ENCODE measurements at regions not wholly inside any gene's neighbourhood (a gene's known extent, or its start where the extent isn't known, plus 50 kb on each side); places are given as distances from the start of the nearest gene placed in this dataset.

- TF ChIP-seq MYC (IDR thresholded peaks at IDR 0.05; ENCODE audit: borderline replicate concordance, low read length) (no peak), SMC3 (IDR thresholded peaks at IDR 0.05) (no peak), CTCF (IDR thresholded peaks at IDR 0.05) (no peak), RCOR1 (IDR thresholded peaks at IDR 0.05; ENCODE audit: low read depth, low read length) (no peak), USF2 (IDR thresholded peaks at IDR 0.05) (no peak), ELK1 (IDR thresholded peaks at IDR 0.05; ENCODE audit: low read depth, low read length) (no peak), RAD21 (conservative IDR thresholded peaks at IDR 0.05 in 1 of 2, IDR thresholded peaks at IDR 0.05 in 1 of 2) (no peak)
Measured at GRCh38 chr10:131032329-131033165, 279.0 kb downstream of the TCERG1L start.

All from A549 (cell line).